Type B pancreatic cell (in vitro differentiated cells): ENCODE measurements at regions not wholly inside any gene's neighbourhood (a gene's known extent, or its start where the extent isn't known, plus 50 kb on each side); places are given as distances from the start of the nearest gene placed in this dataset.

Experiments
- DNase-seq: peaks from one replicate; pipeline ENCODE4 v3.0.0; 2021; ENCODE audit warnings: mixed read lengths; ENCODE audit not compliant: unreplicated experiment; ENCODE audit errors: extremely low spot score
- H3K27ac Mint-ChIP-seq: 2 replicates; pipeline ENCODE4 v1.8.0; 2021; ENCODE audit warnings: mild to moderate bottlenecking, mixed read lengths
- H3K27me3 Mint-ChIP-seq: 2 replicates; pipeline ENCODE4 v1.8.0; 2021; ENCODE audit warnings: mixed read lengths
- H3K36me3 Mint-ChIP-seq: 2 replicates; pipeline ENCODE4 v1.8.0; 2021; ENCODE audit warnings: mixed read lengths
- H3K4me1 Mint-ChIP-seq: one replicate; pipeline ENCODE4 v1.8.0; 2021; ENCODE audit warnings: mixed read lengths; ENCODE audit not compliant: unreplicated experiment
- H3K4me3 Mint-ChIP-seq: 2 replicates; pipeline ENCODE4 v1.8.0; 2021; ENCODE audit warnings: mild to moderate bottlenecking, mixed read lengths
- H3K9me3 Mint-ChIP-seq: 2 replicates; pipeline ENCODE4 v1.8.0; 2021; ENCODE audit warnings: mixed read lengths
- CTCF ChIP-seq: fragments of 200-600 bp; sonication (generic); conservative IDR thresholded peaks from 2 replicates; pipeline ENCODE4 v1.5.0; 2021; ENCODE audit warnings: antibody characterized with exemption, mild to moderate bottlenecking

- no peak overlapping the region for H3K27ac Mint-ChIP-seq
- no peak for DNase-seq
- no peak for TF ChIP-seq CTCF
- H3K27me3 Mint-ChIP-seq, result no peaks in the 10 kb centered on the region
- peaks cover 1% of the 10 kb centered on the region for H3K9me3 Mint-ChIP-seq
- peaks cover 8% of the 10 kb centered on the region for H3K4me1 Mint-ChIP-seq
- H3K4me3 Mint-ChIP-seq, result no peak overlapping the region
- H3K36me3 Mint-ChIP-seq, result no peaks in the 10 kb centered on the region
Observed at GRCh38 chr1:162921311-162921710, 60.3 kb upstream of the CCDC190 start.

GRCh38 chr1:162919034-162919433, 58.1 kb upstream of the CCDC190 start:
- H3K36me3 Mint-ChIP-seq, result peaks cover 5% of the 10 kb centered on the region
- TF ChIP-seq CTCF, result no peak
- peaks cover 8% of the 10 kb centered on the region for H3K4me1 Mint-ChIP-seq
- no peaks in the 10 kb centered on the region for H3K27me3 Mint-ChIP-seq
- peaks cover 9% of the 10 kb centered on the region for H3K9me3 Mint-ChIP-seq
- no peak overlapping the region for H3K4me3 Mint-ChIP-seq
- H3K27ac Mint-ChIP-seq, result no peak overlapping the region
- DNase-seq, result no peak

GRCh38 chr1:162918151-162918754, 57.3 kb upstream of the CCDC190 start:
- Mint-ChIP-seq H3K9me3 (peaks cover 9% of the 10 kb centered on the region), H3K4me3 (no peak overlapping the region), H3K4me1 (peaks cover 8% of the 10 kb centered on the region), H3K36me3 (peaks cover 5% of the 10 kb centered on the region), H3K27ac (no peak overlapping the region), H3K27me3 (no peaks in the 10 kb centered on the region)
- TF ChIP-seq CTCF, result no peak
- no peak for DNase-seq

- H3K36me3 Mint-ChIP-seq, result peaks cover 9% of the 10 kb centered on the region
- peaks cover 8% of the 10 kb centered on the region for H3K4me1 Mint-ChIP-seq
- TF ChIP-seq CTCF, result no peak
- H3K4me3 Mint-ChIP-seq, result no peak overlapping the region
- peaks cover 14% of the 10 kb centered on the region for H3K9me3 Mint-ChIP-seq
- H3K27me3 Mint-ChIP-seq, result no peaks in the 10 kb centered on the region
- DNase-seq, result no peak
- H3K27ac Mint-ChIP-seq, result no peak overlapping the region
Observed at GRCh38 chr1:162916821-162917613, 56.0 kb upstream of the CCDC190 start.

GRCh38 chr1:162916407-162916806, 55.4 kb upstream of the CCDC190 start:
- Mint-ChIP-seq H3K27me3 (no peaks in the 10 kb centered on the region), H3K36me3 (peaks cover 11% of the 10 kb centered on the region), H3K9me3 (peaks cover 15% of the 10 kb centered on the region), H3K4me3 (no peak overlapping the region), H3K27ac (no peak overlapping the region), H3K4me1 (peaks cover 8% of the 10 kb centered on the region)
- no peak for TF ChIP-seq CTCF
- no peak for DNase-seq
